GM19467 (cell line): ENCODE measurements at regions not wholly inside any gene's neighbourhood (a gene's known extent, or its start where the extent isn't known, plus 50 kb on each side); places are given as distances from the start of the nearest gene placed in this dataset.
A peak's percentile ranks its signal among the peaks of the same experiment; 100 is the strongest.

ENCODE experiments used
- ATAC-seq: cut with Tn5 transposase; IDR thresholded peaks from one replicate; pipeline ENCODE4 v1.9.1; 2021; ENCODE audit warnings: mild to moderate bottlenecking, moderate library complexity; ENCODE audit not compliant: unreplicated experiment

GRCh38 chr12:127327986-127328385 is 939.0 kb upstream of the TMEM132C start:
- ATAC-seq: no peak

- no peak for ATAC-seq
These were observed 938.1 kb upstream of the TMEM132C start for GRCh38 chr12:127328867-127329266.

DNA sequence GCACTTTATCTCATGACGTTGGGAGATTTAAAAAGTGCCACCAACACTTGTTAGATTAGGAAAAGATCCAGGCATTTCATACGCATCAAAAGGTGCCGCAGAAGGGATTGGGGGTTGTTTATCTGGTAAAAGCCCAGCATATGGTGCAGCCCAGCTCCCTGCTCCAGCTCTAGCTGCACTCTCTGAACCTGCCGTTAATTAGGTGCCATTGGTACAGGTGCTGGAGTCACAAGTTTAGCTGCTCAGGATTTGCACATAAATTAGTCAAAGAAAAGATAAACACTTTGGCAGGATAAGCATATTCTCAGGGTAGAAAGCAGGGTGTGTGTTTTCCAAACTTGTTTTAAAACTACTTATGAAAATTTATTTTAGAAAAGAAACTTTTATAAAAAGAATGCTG is 932.6 kb upstream of the TMEM132C start:
- no peak for ATAC-seq

- ATAC-seq: no peak
These were observed 931.9 kb upstream of the TMEM132C start for GRCh38 chr12:127334912-127335644.

- no peak for ATAC-seq
These were observed 930.6 kb upstream of the TMEM132C start for GRCh38 chr12:127336416-127336815.

- no peak for ATAC-seq
These were observed 927.9 kb upstream of the TMEM132C start for GRCh38 chr12:127339065-127339464.

DNA sequence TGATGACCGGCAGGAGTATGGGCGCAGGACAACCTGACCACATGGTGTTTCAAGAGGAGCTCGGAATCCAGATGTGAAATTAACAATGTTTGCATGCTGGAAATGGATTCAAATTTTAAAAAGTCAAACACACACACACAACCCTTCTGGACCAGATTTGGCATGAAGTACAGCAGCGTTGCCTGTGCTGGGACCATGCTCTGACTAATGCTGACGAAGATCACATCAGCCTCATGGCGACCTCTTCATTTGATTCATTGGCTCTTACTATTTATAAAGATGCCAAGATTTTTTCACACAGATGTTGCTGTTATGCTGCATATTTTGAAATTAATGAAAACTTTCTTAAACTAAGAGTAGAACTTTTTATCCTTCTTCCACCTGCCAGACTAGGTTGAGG is 926.6 kb upstream of the TMEM132C start:
- ATAC-seq: no peak

DNA sequence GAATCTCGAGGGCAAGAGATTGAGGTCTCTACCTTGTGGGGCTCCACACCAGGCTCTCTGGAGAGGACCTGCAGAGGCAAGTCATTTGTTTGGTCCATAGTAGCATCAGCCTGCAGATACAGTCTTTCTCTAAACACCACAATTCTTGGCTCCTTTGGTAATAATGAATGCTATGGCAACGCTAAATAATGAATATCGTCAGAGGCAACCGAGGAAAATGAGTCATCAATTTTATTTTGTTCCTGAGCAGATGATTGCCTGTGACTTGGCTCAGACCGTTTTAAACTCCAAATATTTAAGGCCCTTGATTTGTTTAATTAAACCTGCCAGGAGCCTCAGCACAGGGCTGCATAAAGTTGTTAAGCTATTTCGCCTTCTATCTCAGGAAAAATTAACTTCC is 924.1 kb upstream of the TMEM132C start:
- no peak for ATAC-seq

DNA sequence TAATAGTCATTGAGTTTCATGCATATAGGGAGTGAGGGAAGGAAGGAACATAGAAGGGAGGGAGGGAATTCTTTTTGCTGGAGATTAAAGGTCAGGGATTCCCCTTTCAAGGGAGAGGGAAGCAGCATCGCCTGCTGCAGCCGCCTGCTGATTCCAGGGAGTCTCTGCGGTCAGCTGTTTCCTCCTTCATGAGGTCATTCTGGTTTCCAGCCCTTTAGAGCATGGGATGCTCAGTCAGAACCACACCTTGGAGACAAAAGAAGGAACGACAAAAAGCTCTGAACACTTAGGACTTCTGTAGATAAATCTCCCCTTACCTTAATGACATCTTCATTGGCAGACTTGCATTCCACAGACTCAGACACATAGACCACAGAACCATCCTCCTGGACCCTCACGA is 923.0 kb upstream of the TMEM132C start:
- no peak for ATAC-seq

DNA sequence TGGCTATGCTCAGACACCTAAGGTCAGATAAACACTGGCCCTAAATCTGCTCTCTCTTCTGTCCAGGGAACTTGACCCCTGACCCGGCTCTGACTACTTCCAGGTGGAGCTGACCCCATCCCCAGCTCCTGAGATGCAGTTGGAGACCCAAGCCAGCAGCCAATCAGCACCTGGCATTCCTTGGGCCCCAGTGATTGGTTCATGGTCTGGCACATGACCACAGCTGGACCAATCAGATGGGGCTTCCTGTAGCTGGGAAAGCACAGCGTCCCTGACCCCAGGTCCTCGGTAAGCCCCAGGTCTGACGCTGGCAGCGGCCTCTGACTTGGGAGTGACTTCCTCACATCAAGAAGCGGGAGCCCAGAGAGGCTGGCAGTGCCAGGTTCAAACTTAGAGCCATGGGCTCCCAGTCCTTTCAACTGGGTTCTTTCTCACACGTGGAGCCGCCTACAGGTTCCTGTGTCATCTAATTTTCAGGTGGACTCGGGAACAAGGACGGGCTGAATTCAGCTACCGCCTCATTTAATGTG is 915.4 kb upstream of the TMEM132C start:
- no peak for ATAC-seq

- ATAC-seq: no peak
These were observed 911.7 kb upstream of the TMEM132C start for GRCh38 chr12:127355061-127355841.

GRCh38 chr12:127358888-127359287 is 908.1 kb upstream of the TMEM132C start:
- ATAC-seq: no peak

DNA sequence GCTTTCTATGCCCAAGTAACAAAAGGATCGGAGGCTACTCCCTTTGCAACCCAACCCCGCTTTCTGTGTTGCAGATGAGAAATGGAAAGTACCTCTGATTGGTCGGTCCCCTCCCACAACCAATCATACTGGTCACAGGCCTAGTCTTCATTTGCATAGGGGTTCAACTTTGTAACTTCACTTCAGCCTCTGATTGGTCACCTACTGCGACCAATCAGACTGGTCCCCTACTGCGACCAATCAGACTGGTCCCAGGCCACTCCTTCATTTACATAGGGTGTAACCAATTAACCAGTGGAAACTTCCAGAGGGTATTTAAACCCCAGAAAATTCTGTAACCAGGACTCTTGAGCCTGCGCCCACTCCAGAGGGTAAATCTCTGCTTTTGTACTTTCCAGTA is 906.4 kb upstream of the TMEM132C start:
- ATAC-seq: no peak

GRCh38 chr12:127362121-127362520 is 904.8 kb upstream of the TMEM132C start:
- no peak for ATAC-seq

DNA sequence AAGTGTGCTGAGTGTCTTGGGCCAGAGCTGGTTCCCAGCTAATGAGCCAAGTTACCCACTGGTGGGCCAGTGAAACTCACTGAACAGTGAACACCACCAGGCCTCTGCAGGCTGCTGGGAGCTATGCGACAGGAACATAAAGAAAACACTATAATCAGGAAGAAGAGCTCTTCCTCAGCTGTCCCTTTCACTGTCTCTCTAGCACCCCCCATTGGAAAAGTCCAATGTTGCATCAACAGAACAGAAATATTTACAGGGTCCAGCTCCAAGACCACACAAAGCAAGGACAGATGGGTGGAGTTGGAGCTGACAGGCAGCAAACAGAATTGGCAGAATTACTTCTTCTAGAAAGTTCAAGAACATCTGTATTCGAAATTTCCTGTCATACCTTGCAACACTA is 903.6 kb upstream of the TMEM132C start:
- no peak for ATAC-seq

DNA sequence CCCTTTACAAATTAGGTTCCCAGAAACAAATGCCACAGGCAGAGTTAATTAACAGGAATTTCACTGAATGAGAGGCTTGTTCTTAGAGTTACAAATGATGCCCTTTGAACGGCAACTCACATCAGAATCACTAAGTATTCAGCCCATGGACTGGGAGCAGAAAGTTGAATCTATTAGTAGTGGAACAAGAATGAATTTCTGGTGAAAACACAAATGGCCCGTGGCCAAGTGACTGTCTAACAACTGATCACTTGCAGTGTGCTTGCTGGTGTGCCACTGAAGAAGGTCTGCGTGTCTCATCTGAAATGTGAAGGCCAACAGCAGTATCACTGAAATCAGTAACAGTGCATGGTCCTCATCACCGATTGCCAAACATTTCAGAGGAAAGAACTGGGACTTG is 893.4 kb upstream of the TMEM132C start:
- no peak for ATAC-seq

GRCh38 chr12:127374447-127374846 is 892.5 kb upstream of the TMEM132C start:
- ATAC-seq: no peak

GRCh38 chr12:127381043-127381668 is 885.8 kb upstream of the TMEM132C start:
- peak; percentile 85 for ATAC-seq

- no peak for ATAC-seq
These were observed 885.3 kb upstream of the TMEM132C start for GRCh38 chr12:127381681-127382080.

GRCh38 chr12:127383281-127383680 is 883.7 kb upstream of the TMEM132C start:
- ATAC-seq: no peak

DNA sequence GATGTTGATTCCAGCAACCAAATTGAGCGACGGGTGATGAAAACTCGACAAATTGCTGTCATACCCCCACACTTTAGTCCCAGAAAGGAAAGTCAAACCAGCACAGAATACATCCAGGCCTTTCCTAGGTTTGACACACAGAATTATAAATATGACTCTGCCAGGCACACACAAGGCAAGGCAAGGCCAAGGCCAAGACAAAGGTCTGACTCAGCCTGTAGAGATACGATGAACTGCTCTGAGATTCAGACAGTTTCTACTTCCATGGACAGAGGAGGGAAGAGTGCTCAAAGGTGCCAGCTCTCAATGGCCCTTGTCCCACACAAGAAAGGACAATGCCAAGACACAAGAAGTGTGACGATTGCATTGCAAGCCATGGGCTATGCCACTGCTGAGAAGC is 880.2 kb upstream of the TMEM132C start:
- ATAC-seq: no peak

DNA sequence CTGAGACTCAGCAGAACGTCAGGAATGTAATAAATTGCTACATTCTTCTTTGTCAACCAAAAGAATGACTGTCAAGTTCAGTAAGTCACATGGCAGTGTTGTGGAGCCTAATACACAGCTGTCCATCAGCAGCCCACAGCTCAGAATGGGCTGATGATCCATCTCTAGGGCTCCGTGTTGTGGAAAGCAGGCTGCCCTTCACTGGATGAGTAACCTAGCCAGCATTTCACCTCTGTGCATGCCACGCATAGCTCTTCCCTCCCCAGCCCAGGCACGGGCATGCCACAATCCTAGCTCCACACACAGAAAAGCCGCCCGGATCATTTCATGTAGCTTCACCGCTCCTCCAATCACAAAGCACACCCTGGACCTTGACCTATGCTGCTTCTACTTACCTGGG is 878.0 kb upstream of the TMEM132C start:
- ATAC-seq: no peak
